HPDE6-E6E7 (cell line): ENCODE measurements at regions not wholly inside any gene's neighbourhood (a gene's known extent, or its start where the extent isn't known, plus 50 kb on each side); places are given as distances from the start of the nearest gene placed in this dataset.
A peak's percentile ranks its signal among the peaks of the same experiment; 100 is the strongest.

Source experiments
- DNase-seq: peaks from one replicate; pipeline ENCODE4 v3.0.0; 2011; ENCODE audit warnings: missing footprints; ENCODE audit errors: extremely low spot score

DNA sequence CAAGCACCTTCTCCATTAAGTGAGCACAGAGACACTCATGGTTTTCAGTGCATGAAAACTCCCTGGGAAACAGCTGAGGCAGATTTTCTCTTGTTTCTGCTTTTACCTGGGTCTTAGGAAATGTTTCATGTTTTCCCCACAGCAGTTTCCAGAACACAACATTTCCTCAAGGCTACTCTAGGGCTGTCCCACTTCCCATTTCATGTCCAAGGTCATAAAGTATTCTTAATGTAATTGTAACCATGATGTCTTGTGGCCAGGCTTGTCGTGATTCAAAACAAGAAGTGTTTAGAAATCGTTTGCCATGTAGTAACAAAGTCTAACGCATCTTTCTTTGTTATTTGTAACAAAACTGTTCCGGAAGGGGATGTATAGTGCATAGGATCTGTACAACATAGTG, 83.8 kb upstream of the NRP1 start:
- no peak for DNase-seq

DNA sequence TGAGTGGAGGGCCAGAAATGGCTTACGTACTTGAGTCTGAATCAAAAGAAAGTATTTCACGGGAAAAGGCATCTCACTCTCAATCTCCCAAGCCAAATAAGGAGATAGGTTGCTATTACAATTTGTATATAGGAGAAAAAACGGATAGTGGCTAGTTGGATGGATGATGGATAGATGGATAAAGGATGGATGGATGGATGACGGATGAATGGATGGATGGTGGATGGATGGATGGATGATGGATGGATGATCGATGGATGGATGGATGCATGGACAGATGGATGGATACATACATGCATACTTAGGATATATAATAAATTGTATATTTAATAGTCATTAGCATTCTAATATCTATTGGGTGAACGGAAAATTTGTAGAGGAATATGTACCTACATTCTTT, 82.2 kb upstream of the NRP1 start:
- no peak for DNase-seq

DNA sequence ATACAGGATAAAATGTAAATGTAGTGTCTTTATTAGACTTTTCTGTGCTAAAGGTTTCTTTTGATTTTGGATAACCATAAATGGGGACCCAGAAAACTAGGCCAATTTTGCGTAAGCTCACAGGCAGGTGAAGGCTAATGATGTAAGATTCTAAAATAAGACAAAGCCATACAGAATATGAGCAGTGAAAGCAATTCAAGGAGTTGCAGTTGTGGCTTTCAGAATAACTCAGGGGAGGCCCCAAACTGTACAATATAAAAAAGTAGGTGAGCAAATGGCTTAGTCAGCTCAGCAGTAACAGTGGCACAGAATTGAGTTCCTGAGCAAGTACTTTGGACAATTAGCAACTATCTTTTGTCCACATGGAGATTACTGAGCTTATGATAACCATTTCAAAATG, 81.7 kb upstream of the NRP1 start:
- no peak for DNase-seq

DNA sequence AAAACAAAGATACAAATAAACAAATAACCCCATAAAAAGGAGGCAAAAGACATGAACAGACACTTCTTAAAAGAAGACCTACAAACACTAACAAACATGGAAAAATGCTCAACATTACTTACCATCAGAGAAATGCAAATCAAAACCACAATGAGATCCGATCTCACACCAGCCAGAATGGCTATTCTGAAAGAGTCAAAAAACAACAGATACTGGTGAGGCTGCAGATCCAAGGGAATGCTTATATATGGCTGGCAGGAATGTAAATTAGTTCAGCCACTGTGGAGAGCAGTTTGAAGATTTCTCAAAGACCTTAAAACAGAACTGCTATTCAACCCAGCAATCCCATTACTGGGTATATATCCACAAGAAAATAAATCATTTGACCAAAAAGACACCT, 80.4 kb upstream of the NRP1 start:
- no peak for DNase-seq

GRCh38 chr10:33412653-33413361, 78.3 kb upstream of the NRP1 start:
- DNase-seq = peak; percentile 3

DNA sequence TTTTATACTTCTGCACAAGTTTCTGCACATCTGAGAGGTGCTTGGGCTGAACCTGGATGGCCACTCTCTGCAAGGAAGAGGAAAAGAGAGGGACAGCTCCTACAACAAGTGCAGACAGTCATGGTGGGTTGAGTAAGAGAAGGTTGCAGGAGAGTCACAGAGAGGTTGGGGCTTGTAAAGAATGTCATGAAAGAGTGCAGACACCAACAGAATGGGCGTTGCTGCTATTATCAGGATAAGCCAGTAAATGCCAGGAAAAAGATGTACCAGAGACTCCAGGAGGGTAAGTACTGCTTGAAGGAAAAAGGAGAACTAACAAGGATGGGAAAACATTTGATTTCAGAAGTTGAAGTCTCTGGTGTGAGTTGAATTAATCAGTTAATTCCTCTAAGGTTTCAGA, 77.8 kb upstream of the NRP1 start:
- no peak for DNase-seq

GRCh38 chr10:33410860-33411234, 76.4 kb upstream of the NRP1 start:
- no peak for DNase-seq

DNA sequence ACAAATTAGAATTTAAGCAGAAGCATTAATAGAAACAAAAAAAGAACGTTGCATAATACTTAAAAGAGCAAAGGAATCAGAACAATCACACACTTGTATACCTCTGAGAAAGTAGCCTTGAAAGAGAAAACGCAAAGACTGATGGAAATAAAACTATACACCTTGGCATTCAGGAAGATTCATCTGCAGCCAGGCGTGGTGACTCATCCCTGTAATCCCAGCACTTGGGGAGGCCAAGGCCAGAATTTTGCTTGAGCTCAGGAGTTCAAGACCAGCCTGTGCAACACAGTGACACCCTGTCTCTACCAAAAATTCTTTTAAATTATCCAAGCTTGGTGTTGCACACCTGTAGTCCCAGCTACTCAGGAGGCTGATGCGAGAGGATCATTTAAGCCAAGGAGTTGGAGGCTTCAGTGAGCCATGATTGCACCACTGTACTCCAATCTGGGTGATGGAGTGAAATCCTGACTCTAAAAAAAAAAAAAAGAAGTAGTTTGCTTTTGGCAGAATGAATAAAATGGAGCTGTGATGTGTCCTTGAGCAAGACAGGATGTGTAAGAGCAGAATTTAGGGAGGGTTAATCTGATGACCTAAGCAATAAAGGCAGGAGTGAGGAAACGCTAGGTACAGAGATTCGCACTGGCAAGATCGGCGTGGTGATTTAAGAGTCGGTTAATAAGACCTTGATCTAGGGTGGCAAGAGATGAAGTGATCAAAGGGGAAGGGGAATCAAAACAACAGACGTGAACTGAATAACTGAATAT, 75.8 kb upstream of the NRP1 start:
- DNase-seq = no peak

GRCh38 chr10:33406596-33406995, 72.1 kb upstream of the NRP1 start:
- DNase-seq = no peak

DNA sequence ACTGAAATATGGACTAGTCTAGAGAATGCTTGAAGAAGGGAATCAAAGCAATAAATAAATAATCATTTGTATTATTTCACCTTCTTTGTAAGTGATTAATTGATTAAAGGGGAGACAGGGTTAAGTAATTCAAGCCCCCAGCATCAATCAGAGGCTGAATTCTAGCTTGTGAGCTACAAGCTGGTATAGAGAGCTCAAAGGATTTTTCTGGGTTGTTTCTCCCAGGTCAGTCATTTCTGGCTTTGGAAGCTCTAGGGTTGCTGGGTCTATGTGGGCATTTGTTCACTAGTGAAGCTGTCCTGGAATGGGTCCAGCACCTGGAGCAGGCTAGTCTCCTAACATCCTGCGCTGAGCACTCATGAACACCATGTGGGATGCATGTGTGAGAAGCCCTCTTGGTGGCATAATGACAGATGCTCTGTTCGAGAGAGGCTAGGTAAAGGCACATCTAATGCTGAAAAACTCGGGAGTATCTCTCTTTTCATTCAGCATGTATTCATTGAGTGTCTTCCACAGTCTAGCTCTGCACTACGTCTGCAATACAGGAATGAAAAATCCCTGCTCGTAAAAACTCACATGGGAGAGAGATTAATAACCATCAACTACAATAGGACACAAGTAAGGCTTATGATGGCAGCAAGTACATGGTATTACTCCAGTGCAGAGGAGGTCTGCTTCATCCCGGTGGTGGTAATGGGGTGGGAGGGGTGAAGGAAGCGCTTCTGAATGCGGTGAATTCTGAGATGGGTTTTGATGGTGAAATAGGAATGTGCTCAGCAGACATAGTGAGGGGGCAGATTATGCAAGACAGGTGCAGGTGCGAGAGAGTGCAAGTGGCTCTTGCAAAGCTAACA, 68.0 kb upstream of the NRP1 start:
- DNase-seq = no peak

DNA sequence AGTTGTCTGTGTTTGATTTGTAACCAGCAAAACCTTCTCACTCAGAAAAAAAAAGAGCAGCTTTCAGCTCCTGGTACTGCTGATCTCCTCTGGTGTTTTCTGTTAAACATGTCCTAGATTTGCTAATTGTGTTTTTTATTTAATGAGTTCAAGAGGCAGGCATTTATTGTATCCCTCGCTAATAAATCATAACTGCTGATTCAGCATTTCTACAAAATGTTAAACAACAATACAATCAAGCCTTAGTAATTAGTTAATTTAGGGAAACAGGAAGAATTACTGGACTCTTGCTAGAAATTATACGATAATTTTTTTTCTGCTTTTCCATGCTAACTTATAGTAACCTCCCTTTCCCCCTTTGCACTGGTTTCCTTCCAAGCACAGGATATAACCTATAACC, 66.8 kb upstream of the NRP1 start:
- no peak for DNase-seq

DNA sequence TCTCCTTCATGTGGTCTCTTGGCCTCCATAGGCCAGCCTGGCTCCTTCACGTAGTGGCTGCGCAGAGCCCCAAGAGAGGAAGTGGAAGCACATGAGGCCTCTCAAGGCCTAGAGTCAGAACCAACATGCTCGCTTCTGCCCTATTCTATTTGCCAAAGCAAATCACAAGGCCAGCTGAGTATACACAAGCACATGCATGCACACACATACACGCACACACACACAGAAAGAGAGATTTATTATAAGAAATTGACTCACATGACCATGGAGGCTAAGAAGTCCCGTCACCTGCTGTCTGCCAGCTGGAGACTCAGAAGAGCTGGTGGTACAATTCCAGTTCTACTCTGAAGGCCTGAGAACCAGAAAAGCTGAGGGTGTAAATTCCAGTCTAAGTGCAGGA, 64.3 kb upstream of the NRP1 start:
- no peak for DNase-seq

GRCh38 chr10:33396938-33397337, 62.5 kb upstream of the NRP1 start:
- DNase-seq = no peak

GRCh38 chr10:33396279-33396678, 61.8 kb upstream of the NRP1 start:
- no peak for DNase-seq

DNA sequence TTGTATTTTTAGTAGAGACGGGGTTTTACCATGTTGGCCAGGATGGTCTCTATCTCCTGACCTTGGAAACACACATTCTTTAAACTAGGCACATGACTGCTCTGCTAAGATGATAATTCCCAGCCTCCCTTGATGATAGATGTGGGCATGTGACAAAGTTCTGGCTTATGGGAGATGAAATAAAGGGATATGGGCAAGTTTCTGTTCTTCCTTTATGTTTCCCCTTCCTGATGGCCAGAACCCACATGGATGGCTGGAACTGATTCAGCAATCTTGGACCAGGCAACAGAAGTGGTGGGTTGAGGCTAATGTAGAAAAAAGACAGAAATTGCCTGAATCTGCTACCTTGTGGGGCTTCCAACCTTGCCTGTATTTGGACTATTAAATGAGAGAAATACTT, 60.7 kb upstream of the NRP1 start:
- no peak for DNase-seq

- no peak for DNase-seq
Measured at GRCh38 chr10:33392706-33393105, 58.2 kb upstream of the NRP1 start.

- no peak for DNase-seq
Measured at GRCh38 chr10:33391611-33392465, 57.4 kb upstream of the NRP1 start.

DNA sequence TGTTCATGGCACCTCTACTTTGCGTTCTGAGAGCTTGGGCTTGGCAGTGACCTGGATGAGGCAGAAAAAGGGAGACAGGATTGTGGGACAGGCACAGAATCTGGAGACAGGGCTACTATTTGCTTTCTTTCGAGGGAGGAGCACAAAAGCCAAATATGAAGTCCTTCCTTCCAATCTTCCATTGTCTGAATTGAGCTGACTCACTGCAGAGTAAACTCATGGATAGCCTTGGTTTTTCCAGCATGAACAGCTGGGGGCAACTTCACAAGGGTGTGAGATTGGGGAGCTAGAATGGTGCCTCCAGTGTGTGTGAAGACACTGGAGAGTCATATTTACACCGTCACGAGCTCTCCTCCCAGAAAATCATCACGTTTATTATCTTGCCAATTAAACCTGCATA, 55.6 kb upstream of the NRP1 start:
- no peak for DNase-seq

DNA sequence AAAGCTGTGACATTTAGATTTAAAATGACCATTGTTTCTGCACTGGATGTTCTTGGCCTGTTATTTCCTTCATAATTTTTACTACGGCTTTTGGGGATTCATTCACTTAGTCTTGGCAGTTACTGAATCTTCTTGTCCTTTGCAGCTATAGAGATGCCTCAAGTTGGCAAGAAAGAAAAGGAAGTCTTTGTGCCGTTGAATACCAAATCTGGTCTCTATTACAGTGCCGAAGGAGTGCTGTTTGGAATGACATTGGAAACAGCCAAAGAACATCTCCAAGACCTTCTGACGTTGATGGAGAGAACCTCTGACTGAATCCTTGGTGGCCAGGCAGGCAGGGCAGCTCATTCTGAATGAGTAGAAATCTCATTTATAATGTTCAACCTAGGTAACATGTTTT, 54.3 kb upstream of the NRP1 start:
- no peak for DNase-seq

DNA sequence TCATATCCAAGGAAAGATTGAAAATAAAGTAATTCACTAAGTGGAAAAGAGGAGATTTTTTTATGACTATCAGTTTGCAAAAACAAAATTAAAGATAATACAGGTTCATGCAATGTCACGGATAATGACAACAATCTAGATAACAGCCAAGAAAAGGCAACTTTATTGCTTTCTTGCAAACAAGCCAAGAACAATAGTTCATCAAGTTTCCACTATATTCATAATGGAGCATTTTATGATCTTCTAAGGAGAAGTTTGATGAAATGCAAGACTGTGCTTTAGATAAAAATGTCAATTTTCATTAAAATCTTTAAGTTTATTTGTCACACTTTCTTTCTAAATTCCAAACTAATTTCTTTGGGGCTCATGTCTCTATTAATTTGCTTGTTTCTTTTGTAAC, 53.9 kb upstream of the NRP1 start:
- no peak for DNase-seq

DNA sequence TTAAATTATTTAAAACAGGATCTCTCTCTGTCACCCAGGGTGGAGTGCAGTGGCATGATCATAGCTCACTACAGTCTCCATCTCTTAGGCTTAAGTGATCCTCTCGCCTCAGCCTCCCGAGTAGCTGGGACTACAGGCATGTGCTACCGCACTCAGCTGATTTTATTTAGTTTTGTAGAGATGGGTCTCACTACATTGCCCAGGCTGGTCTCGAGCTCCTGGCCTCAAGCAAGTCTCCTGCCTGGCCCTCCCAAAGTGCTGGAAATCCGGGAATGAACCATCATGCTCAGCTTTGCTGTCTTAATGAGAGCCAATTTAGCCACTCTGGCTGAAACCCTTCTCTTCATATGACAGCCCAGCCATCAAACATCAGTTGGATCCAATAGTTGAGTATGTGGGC, 53.3 kb upstream of the NRP1 start:
- no peak for DNase-seq

- DNase-seq = no peak
Measured at GRCh38 chr10:33386926-33387325, 52.5 kb upstream of the NRP1 start.
